HG03520 (cell line): ENCODE measurements at regions not wholly inside any gene's neighbourhood (a gene's known extent, or its start where the extent isn't known, plus 50 kb on each side); places are given as distances from the start of the nearest gene placed in this dataset.
"Not testable (repeated sequence)": the region's sequence is repeated elsewhere in the genome, so short reads cannot be mapped to it uniquely, and the experiment has no call there.

ENCODE experiments used
- ATAC-seq: cut with Tn5 transposase; IDR thresholded peaks from one replicate; pipeline ENCODE4 v1.9.1; 2021; ENCODE audit warnings: mild to moderate bottlenecking, moderate library complexity; ENCODE audit not compliant: unreplicated experiment

DNA sequence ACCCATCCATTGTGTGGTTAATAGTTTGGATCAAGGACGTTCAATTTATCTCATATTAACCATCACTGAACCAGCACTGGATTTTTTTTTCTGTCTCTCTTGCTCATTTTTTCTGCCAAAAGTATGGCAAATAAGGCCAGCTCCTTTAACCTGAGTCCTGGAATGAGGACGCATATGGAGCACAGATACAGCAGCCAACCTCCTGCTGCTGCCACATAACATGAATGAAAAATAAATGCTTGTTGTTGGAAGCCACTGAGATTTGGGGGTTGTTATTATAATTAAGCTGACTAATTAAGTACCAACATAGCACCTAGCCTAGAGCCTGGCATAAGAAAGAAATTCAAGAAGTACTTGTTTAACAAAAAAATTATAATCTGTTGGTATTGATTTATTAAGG is 335.3 kb upstream of the DUSP10 start:
- no peak for ATAC-seq

DNA sequence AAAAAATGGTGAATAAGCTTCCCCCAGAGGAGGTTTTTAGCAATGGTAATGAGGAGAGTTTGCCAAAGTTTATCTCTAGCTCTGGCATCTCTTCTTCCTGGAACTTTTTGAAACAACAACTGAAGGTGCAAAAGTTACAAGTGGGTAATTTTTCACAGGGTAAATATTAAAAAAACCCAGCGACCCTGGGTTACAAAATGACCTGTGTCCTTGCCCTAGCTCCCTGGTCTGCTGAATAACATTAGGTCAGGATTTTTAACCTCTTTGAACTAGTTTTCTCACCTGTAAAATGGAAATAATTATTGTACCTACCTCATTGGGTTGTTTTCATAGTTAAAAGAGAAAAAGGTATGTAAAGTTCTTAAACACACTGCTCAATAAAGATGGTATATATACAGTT is 332.4 kb upstream of the DUSP10 start:
- ATAC-seq, result no peak

GRCh38 chr1:222073307-222073995 is 331.6 kb upstream of the DUSP10 start:
- no peak for ATAC-seq

GRCh38 chr1:222071387-222071786 is 329.5 kb upstream of the DUSP10 start:
- ATAC-seq, result no peak

DNA sequence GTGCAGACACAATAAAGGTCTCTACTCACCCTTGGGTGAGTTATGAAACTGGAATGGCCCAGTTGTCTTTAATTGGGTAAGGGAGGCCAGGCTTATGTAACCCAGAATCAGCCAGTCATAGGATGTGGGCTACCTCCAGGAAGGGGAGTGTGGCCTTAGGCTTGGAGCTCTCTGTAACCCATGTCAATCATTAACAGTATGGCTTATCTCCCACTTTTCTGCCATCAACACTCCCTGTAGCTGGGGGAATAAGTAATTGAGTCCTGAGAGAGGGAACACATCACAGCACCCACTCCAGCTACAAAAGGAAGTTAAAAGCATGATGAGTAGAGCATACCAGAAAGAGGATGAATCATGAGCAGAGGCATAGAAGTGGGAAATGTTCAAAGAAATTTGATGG is 327.0 kb upstream of the DUSP10 start:
- ATAC-seq, result no peak

DNA sequence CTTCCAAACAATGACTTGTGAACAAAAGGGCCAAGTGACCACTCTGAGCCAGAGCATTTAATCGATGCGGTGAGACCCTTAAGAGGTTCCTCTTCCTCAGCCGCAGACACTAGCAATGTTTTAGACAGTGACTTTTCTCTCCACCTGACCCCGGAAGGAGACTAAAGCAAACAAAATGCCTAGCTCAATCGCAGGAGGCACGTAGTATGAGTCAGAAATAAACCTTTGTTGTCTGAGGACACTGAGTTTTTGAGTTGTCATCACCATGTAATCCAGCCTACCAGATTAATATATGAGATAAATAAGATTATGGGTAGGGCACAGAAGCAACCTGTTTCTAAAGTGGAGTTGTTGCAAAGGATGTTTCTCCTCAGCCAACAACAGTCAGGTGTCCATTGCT is 326.2 kb upstream of the DUSP10 start:
- ATAC-seq, result no peak

DNA sequence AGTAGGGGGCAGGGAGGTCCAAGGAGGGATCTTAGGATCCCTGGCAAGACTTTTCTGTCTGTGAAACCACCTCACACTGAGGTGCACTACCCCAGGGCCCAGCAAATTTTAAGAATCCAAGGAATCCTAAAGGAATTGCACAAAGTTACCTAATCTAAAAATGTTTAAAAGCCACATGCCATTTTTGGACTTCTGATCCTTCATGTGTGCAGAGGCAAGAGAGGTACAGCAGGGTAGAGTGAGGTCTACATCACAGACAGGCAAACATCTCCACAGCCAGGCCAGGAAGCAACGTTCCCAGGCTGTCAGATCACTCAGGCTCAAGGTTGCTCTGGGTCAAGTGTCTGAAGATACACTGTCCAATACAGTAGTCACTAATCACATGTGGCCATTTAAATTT is 324.6 kb upstream of the DUSP10 start:
- no peak for ATAC-seq

DNA sequence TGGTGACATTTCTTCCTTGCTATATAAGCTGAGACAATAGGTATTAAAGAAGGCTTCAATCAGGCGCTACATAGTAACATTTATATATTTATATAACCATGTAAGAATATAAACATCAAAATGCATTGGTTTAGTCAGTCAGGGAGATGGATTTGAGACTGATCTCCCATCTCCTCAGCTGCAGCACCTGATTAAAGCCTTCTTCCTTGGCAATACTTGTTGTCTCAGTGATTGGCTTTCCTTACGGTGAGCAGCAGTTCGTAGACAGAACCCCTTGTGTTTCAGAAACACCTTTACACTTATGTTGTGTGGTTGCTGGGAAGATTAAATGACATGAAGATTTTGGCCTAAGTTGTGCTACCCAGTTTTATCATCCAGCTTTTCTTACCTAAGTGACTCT is 323.3 kb upstream of the DUSP10 start:
- ATAC-seq, result no peak

DNA sequence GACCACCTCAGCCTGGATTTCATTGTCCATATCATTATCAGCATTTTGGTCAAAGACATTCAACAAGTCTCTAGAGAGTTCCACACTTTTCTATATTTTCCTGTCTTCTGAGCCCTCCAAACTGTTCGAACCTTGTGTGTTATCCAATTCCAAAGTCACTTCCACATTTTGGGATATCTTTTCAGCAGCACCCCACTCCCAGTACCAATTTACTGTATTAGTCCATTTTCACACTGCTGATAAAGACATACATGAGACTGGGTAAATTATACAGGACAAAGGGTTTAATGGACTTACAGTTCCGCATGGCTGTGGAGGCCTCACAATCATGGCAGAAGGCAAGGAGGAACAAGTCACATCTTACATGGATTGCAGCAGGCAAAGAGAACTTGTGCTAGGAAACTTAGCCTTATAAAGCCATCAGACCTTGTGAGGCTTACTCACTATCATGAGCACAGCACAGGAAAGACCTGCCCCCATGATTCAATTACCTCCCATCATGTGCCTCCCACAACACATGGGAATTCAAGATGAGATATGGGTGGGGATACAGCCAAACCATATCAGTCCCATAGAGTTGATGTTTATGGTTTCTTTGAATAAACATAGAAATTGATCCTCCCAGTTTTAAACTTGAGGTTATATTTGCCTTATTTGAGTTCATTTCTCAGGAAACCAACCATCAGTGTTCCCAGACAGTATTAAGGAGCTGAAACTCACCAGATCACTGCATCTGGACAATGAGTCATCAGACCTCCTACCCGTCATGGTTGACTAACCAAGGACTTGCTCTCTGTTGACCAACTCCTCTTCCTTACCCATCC is 322.7 kb upstream of the DUSP10 start:
- ATAC-seq, result no peak

GRCh38 chr1:222062640-222063039 is 320.8 kb upstream of the DUSP10 start:
- ATAC-seq, result no peak

DNA sequence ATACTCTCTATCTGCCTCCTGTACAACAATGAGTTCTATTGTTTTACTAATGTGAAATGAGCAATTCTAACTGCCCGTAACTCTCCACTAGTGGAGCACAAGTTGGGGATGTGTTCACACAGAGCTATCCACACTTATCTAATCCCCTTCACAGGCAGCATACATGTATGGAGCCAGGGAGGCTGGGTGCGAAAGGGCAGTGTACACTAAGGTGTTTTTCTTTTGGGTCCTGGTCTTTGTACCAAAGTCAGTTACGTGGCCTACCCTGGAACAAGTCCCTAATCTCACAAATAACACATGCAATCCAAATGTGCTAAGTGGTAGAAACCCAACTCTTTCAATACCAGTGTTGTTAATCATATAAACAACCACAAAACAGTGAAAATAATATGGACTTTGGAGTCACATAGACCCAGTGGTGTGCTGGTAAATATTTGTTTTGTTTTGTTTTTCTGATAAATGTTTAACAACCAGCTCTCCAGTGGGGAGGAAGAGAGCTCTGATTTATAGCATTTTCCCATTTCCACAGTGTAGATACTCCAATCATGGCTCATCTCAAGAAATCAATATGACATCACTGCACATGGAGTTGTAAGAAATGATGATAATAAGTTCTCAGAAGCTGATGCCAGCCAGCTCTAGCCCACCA is 319.9 kb upstream of the DUSP10 start:
- ATAC-seq, result no peak

DNA sequence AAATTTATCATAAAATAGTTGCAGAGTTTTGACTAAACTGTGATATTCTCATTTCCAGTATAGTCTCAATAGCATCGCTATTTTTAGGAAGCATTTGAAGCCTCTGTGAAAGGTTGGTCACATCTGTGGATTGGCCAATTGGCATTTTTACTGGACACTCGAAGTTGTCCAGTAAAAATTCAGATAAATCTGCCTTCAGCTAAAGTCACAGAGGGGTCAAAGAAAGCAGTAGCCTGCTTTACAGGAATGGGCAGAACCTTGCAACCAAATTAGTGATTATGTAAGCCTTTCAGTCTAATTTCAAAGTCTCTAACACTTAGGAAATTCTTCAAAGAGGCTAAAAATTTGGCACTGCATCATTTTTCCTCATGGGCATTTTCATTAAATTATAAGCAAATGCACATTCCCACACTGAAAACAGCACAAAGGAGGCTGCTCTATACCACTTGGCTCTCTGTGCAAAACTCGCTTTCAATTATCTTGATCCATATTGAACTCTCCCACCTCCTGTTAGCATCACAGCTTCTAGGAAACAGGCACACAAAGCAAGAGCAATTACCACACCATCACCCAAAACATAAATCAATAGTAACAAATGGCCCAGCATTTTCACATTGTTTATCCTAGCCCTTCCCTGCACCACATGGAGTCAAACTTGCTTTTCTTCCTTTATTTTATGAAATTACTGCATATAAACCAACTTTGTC is 318.5 kb upstream of the DUSP10 start:
- no peak for ATAC-seq

DNA sequence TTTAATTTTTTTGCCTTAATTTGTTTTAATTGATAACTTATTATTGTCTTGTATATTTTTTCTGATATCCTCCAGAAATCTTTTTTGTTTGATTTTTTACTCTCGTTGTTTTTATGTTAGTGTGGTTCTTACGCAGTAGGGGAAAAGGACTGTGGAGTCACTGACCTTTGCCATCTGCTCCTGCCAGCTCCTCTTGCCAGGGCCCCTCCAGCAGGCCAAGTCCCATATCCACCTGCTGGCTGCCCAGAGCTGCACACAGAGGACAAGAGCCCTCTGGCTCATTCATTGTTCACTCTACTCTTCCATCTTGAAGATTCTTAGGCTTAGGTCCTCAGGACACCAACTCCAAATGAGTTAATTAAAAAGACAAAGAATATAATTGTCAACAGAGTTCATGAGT is 316.4 kb upstream of the DUSP10 start:
- ATAC-seq, result no peak

GRCh38 chr1:222057162-222057561 is 315.3 kb upstream of the DUSP10 start:
- ATAC-seq, result peak; percentile 71

- no peak for ATAC-seq
Measured at GRCh38 chr1:222054416-222054815, 312.5 kb upstream of the DUSP10 start.

- ATAC-seq, result no peak
Measured at GRCh38 chr1:222053790-222054294, 312.0 kb upstream of the DUSP10 start.

DNA sequence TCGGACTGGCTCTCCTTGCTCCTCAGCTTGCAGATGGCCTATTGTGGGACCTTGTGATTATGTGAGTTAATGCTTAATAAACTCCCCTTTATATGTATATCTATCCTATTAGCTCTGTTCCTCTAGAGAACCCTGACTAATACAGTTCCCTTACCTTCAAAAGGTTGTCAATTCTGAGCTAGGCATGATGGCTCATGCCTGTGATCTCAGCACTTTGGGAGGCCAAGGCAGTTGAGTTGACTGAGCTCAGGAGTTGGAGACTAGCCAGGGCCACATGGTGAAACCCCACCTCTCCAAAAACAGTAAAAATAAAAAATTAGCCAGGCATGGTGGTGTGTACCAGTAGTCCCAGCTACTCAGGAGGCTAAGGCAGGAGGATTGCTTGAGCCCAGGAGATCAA is 309.4 kb upstream of the DUSP10 start:
- not testable (repeated sequence) for ATAC-seq

GRCh38 chr1:222049661-222050060 is 307.8 kb upstream of the DUSP10 start:
- not testable (repeated sequence) for ATAC-seq

DNA sequence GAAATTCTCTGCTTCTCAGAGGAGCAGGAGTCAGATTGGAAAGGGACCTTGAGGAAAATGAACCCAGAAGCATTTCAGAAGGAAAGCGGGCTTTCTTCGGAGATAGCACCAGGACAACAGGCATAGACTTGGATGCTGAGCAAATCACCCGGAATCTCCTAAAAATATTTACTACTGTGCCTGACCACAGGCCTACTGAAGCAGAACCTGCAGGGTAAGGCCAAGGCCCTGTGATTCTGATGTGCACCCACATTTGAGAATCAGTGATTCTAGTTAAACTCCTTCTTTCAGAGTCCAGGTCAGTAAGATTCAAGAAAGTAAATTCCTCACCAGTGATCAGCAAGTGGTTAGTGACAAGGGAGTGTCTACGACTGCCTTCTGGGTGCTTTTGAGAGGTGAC is 307.3 kb upstream of the DUSP10 start:
- ATAC-seq, result no peak

GRCh38 chr1:222048094-222048595 is 306.3 kb upstream of the DUSP10 start:
- ATAC-seq, result peak; percentile 71

DNA sequence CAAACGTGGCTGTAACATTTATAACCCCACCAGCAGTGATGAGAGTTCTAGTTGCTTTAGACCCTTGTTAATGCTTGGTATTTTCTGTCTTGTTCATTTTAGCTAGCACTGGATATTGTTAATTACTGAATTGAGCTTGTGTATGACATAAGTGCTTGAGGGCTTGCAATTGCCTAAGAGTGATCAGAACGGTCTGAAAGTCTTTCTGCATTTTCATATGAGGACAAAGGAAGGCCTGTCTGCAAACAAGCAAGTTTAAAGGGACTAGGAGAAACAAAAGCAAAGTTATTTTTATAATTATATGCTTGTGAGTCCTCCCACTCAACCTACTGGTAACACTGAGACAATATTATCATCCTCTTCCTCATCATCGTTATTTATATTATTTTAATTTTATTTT is 305.5 kb upstream of the DUSP10 start:
- ATAC-seq, result no peak
